Upper lobe of left lung (tissue), 4 donors: ENCODE measurements at regions not wholly inside any gene's neighbourhood (a gene's known extent, or its start where the extent isn't known, plus 50 kb on each side); places are given as distances from the start of the nearest gene placed in this dataset.

Experiments used
- EP300 ChIP-seq, 4 donors: sonication (generic); formaldehyde crosslinking; IDR thresholded peaks; one replicate each; pipeline ENCODE4 v1.5.1; 2017; ENCODE audit warnings: antibody characterized with exemption in 4 of 4, control low read depth in 2 of 4
- POLR2A ChIP-seq, 4 donors: fragments of 450-650 bp; IDR thresholded peaks; one replicate each; pipeline ENCODE4 v1.5.1; 2016 to 2017; ENCODE audit warnings: antibody characterized with exemption in 4 of 4, mild to moderate bottlenecking in 2 of 4
- POLR2AphosphoS5 ChIP-seq, 2 donors: sonication (generic); formaldehyde crosslinking; IDR thresholded peaks; one replicate each; pipeline ENCODE4 v1.5.1; 2017; ENCODE audit warnings: antibody characterized with exemption in 2 of 2
- TF ChIP-seq, protein P1 (sequence below), 6 experiments: fragments of 450-650 bp in 4 of 6; fragments of 200-600 bp in 2 of 6; sonication (generic) in 2 of 6; IDR thresholded peaks; one replicate each; pipeline ENCODE4 v1.5.1; 2016 to 2019; ENCODE audit warnings: antibody characterized with exemption in 6 of 6

DNA sequence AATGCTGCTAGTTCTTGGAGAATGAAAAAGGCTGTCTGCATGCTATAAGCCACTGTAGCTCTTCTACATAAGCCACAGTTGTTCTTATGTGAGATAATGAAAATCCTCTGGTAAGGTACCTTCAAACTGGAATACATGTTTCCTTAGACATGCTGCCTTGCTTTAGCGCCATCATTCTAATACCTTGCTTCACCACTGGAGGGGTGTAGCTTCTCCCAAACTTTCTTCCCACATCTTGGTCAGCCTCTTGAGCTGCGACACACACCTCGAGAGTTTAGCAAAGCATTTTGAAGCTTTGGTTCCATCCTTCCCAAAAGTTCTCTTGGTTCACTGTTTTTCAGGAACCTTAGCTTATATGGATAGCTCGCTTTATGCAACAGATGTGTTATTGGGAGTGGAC is 69.5 kb downstream of the NKX2-1 start:
- TF ChIP-seq, protein P1, sequence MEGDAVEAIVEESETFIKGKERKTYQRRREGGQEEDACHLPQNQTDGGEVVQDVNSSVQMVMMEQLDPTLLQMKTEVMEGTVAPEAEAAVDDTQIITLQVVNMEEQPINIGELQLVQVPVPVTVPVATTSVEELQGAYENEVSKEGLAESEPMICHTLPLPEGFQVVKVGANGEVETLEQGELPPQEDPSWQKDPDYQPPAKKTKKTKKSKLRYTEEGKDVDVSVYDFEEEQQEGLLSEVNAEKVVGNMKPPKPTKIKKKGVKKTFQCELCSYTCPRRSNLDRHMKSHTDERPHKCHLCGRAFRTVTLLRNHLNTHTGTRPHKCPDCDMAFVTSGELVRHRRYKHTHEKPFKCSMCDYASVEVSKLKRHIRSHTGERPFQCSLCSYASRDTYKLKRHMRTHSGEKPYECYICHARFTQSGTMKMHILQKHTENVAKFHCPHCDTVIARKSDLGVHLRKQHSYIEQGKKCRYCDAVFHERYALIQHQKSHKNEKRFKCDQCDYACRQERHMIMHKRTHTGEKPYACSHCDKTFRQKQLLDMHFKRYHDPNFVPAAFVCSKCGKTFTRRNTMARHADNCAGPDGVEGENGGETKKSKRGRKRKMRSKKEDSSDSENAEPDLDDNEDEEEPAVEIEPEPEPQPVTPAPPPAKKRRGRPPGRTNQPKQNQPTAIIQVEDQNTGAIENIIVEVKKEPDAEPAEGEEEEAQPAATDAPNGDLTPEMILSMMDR (IDR thresholded peaks at IDR 0.05): peak in 1 of 6 experiments; percentile 24
- TF ChIP-seq POLR2AphosphoS5 (IDR thresholded peaks at IDR 0.05): no peak
- no peak for TF ChIP-seq POLR2A (IDR thresholded peaks at IDR 0.05)
- TF ChIP-seq EP300 (IDR thresholded peaks at IDR 0.05): no peak
